ENCODE measurements at regions not wholly inside any gene's neighbourhood (a gene's known extent, or its start where the extent isn't known, plus 50 kb on each side); places are given as distances from the start of the nearest gene placed in this dataset.

- Histone ChIP-seq H3K9me3 (no peaks in the 10 kb centered on the region), H3K4me3 (no peak overlapping the region), H3K27me3 (no peaks in the 10 kb centered on the region), H3K27ac (no peak overlapping the region), H3K36me3 (no peaks in the 10 kb centered on the region), H3K4me1 (no peaks in the 10 kb centered on the region)
- TF ChIP-seq CTCF (IDR thresholded peaks at IDR 0.05) = no peak
- DNase-seq (ENCODE audit: low spot score in 2 of 2) = no peak
- intact Hi-C loops (cut with DNase I) = no loop called here
Measured at GRCh38 chr11:116261606-116262005, 511.2 kb downstream of the BUD13 start.

- Histone ChIP-seq H3K4me1 (no peaks in the 10 kb centered on the region), H3K4me3 (no peak overlapping the region), H3K27me3 (no peaks in the 10 kb centered on the region), H3K9me3 (no peaks in the 10 kb centered on the region), H3K27ac (no peak overlapping the region), H3K36me3 (no peaks in the 10 kb centered on the region)
- intact Hi-C loops (cut with DNase I) = no loop called here
- no peak for DNase-seq (ENCODE audit: low spot score in 2 of 2)
- TF ChIP-seq CTCF (IDR thresholded peaks at IDR 0.05) = no peak
Measured at GRCh38 chr11:116258821-116259220, 514.0 kb downstream of the BUD13 start.

GRCh38 chr11:116257883-116258282 lies 514.9 kb downstream of the BUD13 start:
- Histone ChIP-seq H3K4me1 (no peaks in the 10 kb centered on the region), H3K27ac (no peak overlapping the region), H3K9me3 (no peaks in the 10 kb centered on the region), H3K27me3 (no peaks in the 10 kb centered on the region), H3K36me3 (no peaks in the 10 kb centered on the region), H3K4me3 (no peak overlapping the region)
- intact Hi-C loops (cut with DNase I) = no loop called here
- TF ChIP-seq CTCF (IDR thresholded peaks at IDR 0.05) = no peak
- DNase-seq (ENCODE audit: low spot score in 2 of 2) = no peak

GRCh38 chr11:116257092-116257491 lies 515.7 kb downstream of the BUD13 start:
- H3K4me3 ChIP-seq = no peak overlapping the region
- no peak for TF ChIP-seq CTCF (IDR thresholded peaks at IDR 0.05)
- H3K36me3 ChIP-seq = no peaks in the 10 kb centered on the region
- no peak overlapping the region for H3K27ac ChIP-seq
- intact Hi-C loops (cut with DNase I) = no loop called here
- no peaks in the 10 kb centered on the region for H3K9me3 ChIP-seq
- no peak for DNase-seq (ENCODE audit: low spot score in 2 of 2)
- no peaks in the 10 kb centered on the region for H3K4me1 ChIP-seq
- no peaks in the 10 kb centered on the region for H3K27me3 ChIP-seq

- intact Hi-C loops (cut with DNase I) = no loop called here
- no peak overlapping the region for H3K27ac ChIP-seq
- no peak overlapping the region for H3K4me3 ChIP-seq
Measured at GRCh38 chr11:116256215-116256614, 516.6 kb downstream of the BUD13 start.

More at GRCh38 chr11:116256215-116256614, 516.6 kb downstream of the BUD13 start:
- Histone ChIP-seq H3K9me3 (no peaks in the 10 kb centered on the region), H3K27me3 (no peaks in the 10 kb centered on the region), H3K4me1 (no peaks in the 10 kb centered on the region), H3K36me3 (no peaks in the 10 kb centered on the region)
- no peak for DNase-seq (ENCODE audit: low spot score in 2 of 2)
- no peak for TF ChIP-seq CTCF (IDR thresholded peaks at IDR 0.05)
